Tibial nerve (tissue), 4 donors: ENCODE measurements at regions not wholly inside any gene's neighbourhood (a gene's known extent, or its start where the extent isn't known, plus 50 kb on each side); places are given as distances from the start of the nearest gene placed in this dataset.

Experiments
- DNase-seq, 2 donors: peaks; one replicate each; pipeline ENCODE4 v3.0.0-alpha.2; 2019; ENCODE audit warnings: low spot score in 2 of 2
- H3K27ac ChIP-seq, 4 donors: fragments of 200-600 bp; sonication (generic) in 3 of 4; one replicate each; pipeline ENCODE4 v1.5.1; 2017 to 2019; ENCODE audit warnings: mild to moderate bottlenecking in 1 of 4
- H3K27me3 ChIP-seq, 2 donors: fragments of 200-600 bp; sonication (generic) in 1 of 2; one replicate each; pipeline versions ENCODE4 v1.5.1 to v1.6.0; 2017 to 2019
- H3K36me3 ChIP-seq, 3 donors: fragments of 200-600 bp; sonication (generic); one replicate each; pipeline ENCODE4 v1.5.1; 2018 to 2019
- H3K4me1 ChIP-seq, 4 donors: fragments of 200-600 bp; sonication (generic) in 3 of 4; one replicate each; pipeline ENCODE4 v1.5.1; 2017 to 2019
- H3K4me3 ChIP-seq, 4 donors: fragments of 200-600 bp; sonication (generic) in 3 of 4; one replicate each; pipeline ENCODE4 v1.5.1; 2017 to 2019; ENCODE audit warnings: mild to moderate bottlenecking in 1 of 4, moderate library complexity in 1 of 4
- H3K9me3 ChIP-seq, 4 donors: fragments of 200-600 bp; sonication (generic) in 3 of 4; one replicate each; pipeline ENCODE4 v1.5.1; 2017 to 2019
- EP300 ChIP-seq, 2 donors: sonication (generic); formaldehyde crosslinking; IDR thresholded peaks; one replicate each; pipeline ENCODE4 v1.6.1; 2017; ENCODE audit warnings: antibody characterized with exemption in 2 of 2, mild to moderate bottlenecking in 1 of 2
- POLR2A ChIP-seq, 2 donors: fragments of 450-650 bp; IDR thresholded peaks; one replicate each; pipeline ENCODE4 v1.6.1; 2017; ENCODE audit warnings: antibody characterized with exemption in 2 of 2, mild to moderate bottlenecking in 2 of 2, moderate library complexity in 2 of 2
- WGBS, 2 donors: methylation state at CpG; one replicate each; pipeline ENCODE4 v1.1.5; 2018; 5-methylcytosine and 5-hydroxymethylcytosine counted together
- TF ChIP-seq, protein P1 (sequence below), 5 experiments: fragments of 200-600 bp in 3 of 5; fragments of 450-650 bp in 2 of 5; sonication (generic) in 3 of 5; IDR thresholded peaks; one replicate each; pipeline ENCODE4 v1.5.1; 2016 to 2019; ENCODE audit warnings: antibody characterized with exemption in 5 of 5, mild to moderate bottlenecking in 3 of 5, moderate library complexity in 2 of 5

- no peak overlapping the region for H3K27ac ChIP-seq
- no peak overlapping the region for H3K4me3 ChIP-seq
- peaks cover 0 to 19% (median 2%) of the 10 kb centered on the region in 4 donors for H3K9me3 ChIP-seq
- DNase-seq = no peak
- TF ChIP-seq POLR2A (IDR thresholded peaks at IDR 0.05) (no peak), EP300 (IDR thresholded peaks at IDR 0.05) (no peak)
- TF ChIP-seq, protein P1, sequence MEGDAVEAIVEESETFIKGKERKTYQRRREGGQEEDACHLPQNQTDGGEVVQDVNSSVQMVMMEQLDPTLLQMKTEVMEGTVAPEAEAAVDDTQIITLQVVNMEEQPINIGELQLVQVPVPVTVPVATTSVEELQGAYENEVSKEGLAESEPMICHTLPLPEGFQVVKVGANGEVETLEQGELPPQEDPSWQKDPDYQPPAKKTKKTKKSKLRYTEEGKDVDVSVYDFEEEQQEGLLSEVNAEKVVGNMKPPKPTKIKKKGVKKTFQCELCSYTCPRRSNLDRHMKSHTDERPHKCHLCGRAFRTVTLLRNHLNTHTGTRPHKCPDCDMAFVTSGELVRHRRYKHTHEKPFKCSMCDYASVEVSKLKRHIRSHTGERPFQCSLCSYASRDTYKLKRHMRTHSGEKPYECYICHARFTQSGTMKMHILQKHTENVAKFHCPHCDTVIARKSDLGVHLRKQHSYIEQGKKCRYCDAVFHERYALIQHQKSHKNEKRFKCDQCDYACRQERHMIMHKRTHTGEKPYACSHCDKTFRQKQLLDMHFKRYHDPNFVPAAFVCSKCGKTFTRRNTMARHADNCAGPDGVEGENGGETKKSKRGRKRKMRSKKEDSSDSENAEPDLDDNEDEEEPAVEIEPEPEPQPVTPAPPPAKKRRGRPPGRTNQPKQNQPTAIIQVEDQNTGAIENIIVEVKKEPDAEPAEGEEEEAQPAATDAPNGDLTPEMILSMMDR (IDR thresholded peaks at IDR 0.05) = no peak
- H3K36me3 ChIP-seq = no peaks in the 10 kb centered on the region
- H3K4me1 ChIP-seq = peaks cover 0 to 9% (median 2%) of the 10 kb centered on the region in 4 donors
- WGBS, 2 donors = 43 to 45% methylated on average over 2 of the region's 2 CpGs
- H3K27me3 ChIP-seq = no peaks in the 10 kb centered on the region
These were observed 434.3 kb upstream of the TNP1 start for GRCh38 chr2:217294211-217294610.

GRCh38 chr2:217293607-217294006, 433.7 kb upstream of the TNP1 start:
- H3K9me3 ChIP-seq = peaks cover 0 to 19% (median 2%) of the 10 kb centered on the region in 4 donors
- WGBS, 2 donors = 72 to 86% methylated on average over 3 of the region's 3 CpGs
- H3K27ac ChIP-seq = no peak overlapping the region
- no peaks in the 10 kb centered on the region for H3K36me3 ChIP-seq
- DNase-seq = no peak
- TF ChIP-seq POLR2A (IDR thresholded peaks at IDR 0.05) = no peak
- TF ChIP-seq, protein P1 (IDR thresholded peaks at IDR 0.05) = no peak
- TF ChIP-seq EP300 (IDR thresholded peaks at IDR 0.05) = no peak
- H3K27me3 ChIP-seq = no peaks in the 10 kb centered on the region
- no peak overlapping the region for H3K4me3 ChIP-seq
- peaks cover 0 to 15% (median 2%) of the 10 kb centered on the region in 4 donors for H3K4me1 ChIP-seq

GRCh38 chr2:217293046-217293445, 433.2 kb upstream of the TNP1 start:
- H3K4me3 ChIP-seq = no peak overlapping the region
- H3K36me3 ChIP-seq = no peaks in the 10 kb centered on the region
- peaks cover 0 to 15% (median 2%) of the 10 kb centered on the region in 4 donors for H3K4me1 ChIP-seq
- peaks cover 0 to 19% (median 2%) of the 10 kb centered on the region in 4 donors for H3K9me3 ChIP-seq
- TF ChIP-seq, protein P1 (IDR thresholded peaks at IDR 0.05) = no peak
- no peak for TF ChIP-seq POLR2A (IDR thresholded peaks at IDR 0.05)
- no peaks in the 10 kb centered on the region for H3K27me3 ChIP-seq
- WGBS, 2 donors = 89 to 91% methylated on average over 5 of the region's 5 CpGs
- no peak for DNase-seq
- no peak overlapping the region for H3K27ac ChIP-seq

- H3K4me1 ChIP-seq = peaks cover 0 to 15% (median 2%) of the 10 kb centered on the region in 4 donors
- H3K27me3 ChIP-seq = no peaks in the 10 kb centered on the region
- 87 to 91% methylated on average over 5 of the region's 5 CpGs for WGBS, 2 donors
- H3K36me3 ChIP-seq = no peaks in the 10 kb centered on the region
- DNase-seq = no peak
- no peak overlapping the region for H3K27ac ChIP-seq
- TF ChIP-seq, protein P1 (IDR thresholded peaks at IDR 0.05) = no peak
- TF ChIP-seq POLR2A (IDR thresholded peaks at IDR 0.05) (no peak), EP300 (IDR thresholded peaks at IDR 0.05) (no peak)
- no peak overlapping the region for H3K4me3 ChIP-seq
- peaks cover 0 to 5% (median 0%) of the 10 kb centered on the region in 4 donors for H3K9me3 ChIP-seq
These were observed 431.4 kb upstream of the TNP1 start for GRCh38 chr2:217291259-217291658.

DNA sequence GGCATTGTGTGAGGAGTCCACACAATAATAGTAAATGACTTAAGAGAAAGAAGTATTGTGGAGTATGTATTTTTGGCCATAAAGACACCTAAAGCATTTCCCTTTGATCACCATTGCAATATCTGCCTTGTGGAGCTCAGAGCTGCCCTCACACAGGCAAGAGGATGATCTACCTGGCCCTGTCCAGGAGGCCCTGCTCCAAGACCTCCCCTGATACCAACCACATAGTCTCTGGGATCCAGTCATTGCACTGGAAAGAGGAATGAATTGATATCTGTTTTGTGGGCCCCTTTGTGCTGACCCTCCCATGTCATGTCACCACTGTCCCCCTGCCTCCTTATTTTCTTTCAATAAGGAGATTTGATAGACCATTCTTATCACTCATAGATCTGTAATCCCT, 430.6 kb upstream of the TNP1 start:
- no peak for DNase-seq
- Histone ChIP-seq H3K4me3 (no peak overlapping the region), H3K9me3 (no peaks in the 10 kb centered on the region), H3K4me1 (peaks cover 0 to 15% (median 2%) of the 10 kb centered on the region in 4 donors), H3K27ac (no peak overlapping the region), H3K27me3 (no peaks in the 10 kb centered on the region), H3K36me3 (no peaks in the 10 kb centered on the region)
- TF ChIP-seq, protein P1 (IDR thresholded peaks at IDR 0.05) = no peak
- TF ChIP-seq POLR2A (IDR thresholded peaks at IDR 0.05) (no peak), EP300 (IDR thresholded peaks at IDR 0.05) (no peak)
